ENCODE measurements at regions not wholly inside any gene's neighbourhood (a gene's known extent, or its start where the extent isn't known, plus 50 kb on each side); places are given as distances from the start of the nearest gene placed in this dataset.

DNA sequence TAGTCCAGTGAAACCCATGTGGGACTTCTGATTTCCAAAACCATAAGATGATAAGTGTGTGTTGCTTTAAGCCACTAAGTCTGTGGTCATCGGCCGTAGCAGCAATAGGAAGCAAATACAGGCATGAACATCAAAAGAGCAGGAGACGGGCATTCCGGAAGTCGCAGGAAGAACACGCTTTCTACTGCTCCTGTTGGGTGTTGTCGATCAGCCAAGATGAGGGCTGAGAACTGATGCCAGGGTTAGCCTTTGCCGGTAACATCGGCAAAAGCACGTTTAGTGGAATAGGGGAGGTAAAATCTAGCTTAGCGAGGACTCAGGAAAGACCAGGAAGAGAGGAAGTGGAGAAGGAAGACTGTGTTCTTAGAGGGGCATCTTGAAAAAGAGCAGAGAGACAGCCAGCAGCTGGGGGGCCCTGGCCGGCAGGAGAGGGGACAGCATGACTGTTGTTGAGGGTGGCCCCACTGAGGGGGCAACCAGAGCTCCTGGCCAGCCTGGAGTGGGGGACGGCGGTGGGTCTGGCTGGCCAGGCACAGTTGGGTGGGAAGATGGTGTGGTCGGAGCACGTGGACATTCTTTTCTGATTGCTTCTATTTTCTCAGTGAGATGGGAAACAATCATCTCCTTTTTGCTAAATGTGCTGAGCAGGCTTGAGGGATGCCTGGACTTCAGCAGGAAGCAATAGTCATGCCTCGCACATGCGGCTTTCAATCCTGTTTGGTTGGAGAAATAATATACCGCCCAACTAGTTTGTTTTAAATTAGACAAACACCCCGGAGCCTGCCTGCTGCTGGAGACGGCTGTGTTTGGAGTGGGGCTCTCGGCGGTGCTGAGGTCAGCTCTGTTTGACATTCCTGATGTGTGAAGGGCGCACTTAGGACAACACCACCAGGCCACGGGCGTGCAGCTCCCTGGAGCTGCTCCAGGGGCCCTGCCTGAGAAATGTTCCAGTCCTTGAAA, 109.9 kb downstream of the METRNL start:
- Histone ChIP-seq H3K79me2 (ENCODE audit: insufficient read depth, low read length) (no peaks in the 10 kb centered on the region), H3K27me3 (ENCODE audit: insufficient read depth, low read length) (peaks cover 12% of the 10 kb centered on the region), H3K36me3 (ENCODE audit: insufficient read depth, low read length) (no peaks in the 10 kb centered on the region), H3K27ac (ENCODE audit: low read depth, low read length) (peak overlapping the region; percentile 11), H3K9me3 (ENCODE audit: insufficient read depth, low read depth, low read length) (peaks cover 9% of the 10 kb centered on the region), H3K4me2 (ENCODE audit: low read length) (peak overlapping the region; percentile 13), H3K4me1 (ENCODE audit: insufficient read depth, low read length) (peaks cover 8% of the 10 kb centered on the region), H4K20me1 (ENCODE audit: insufficient read depth, low read length) (no peaks in the 10 kb centered on the region), H2AFZ (ENCODE audit: low read depth, low read length) (no peak overlapping the region), H3K4me3 (ENCODE audit: insufficient read depth, low read depth, low read length) (no peak overlapping the region), H3K9ac (ENCODE audit: low read length) (no peak overlapping the region)
- H3K9me3 Mint-ChIP-seq (ENCODE audit: unreplicated experiment), result peaks cover 20% of the 10 kb centered on the region
- DNase-seq (ENCODE audit: low read depth), result peak; percentile 55
- H3K4me1 Mint-ChIP-seq (ENCODE audit: low read depth, unreplicated experiment), result no peaks in the 10 kb centered on the region
- FAIRE-seq, result peak; percentile 90
- no peaks in the 10 kb centered on the region for H3K36me3 Mint-ChIP-seq (ENCODE audit: low read depth, unreplicated experiment)
- no peak overlapping the region for H3K27ac Mint-ChIP-seq (ENCODE audit: unreplicated experiment)
- H3K4me3 Mint-ChIP-seq (ENCODE audit: unreplicated experiment), result no peak overlapping the region
- peaks cover 25% of the 10 kb centered on the region for H3K27me3 Mint-ChIP-seq (ENCODE audit: low read depth, unreplicated experiment)
- TF ChIP-seq, protein P1, sequence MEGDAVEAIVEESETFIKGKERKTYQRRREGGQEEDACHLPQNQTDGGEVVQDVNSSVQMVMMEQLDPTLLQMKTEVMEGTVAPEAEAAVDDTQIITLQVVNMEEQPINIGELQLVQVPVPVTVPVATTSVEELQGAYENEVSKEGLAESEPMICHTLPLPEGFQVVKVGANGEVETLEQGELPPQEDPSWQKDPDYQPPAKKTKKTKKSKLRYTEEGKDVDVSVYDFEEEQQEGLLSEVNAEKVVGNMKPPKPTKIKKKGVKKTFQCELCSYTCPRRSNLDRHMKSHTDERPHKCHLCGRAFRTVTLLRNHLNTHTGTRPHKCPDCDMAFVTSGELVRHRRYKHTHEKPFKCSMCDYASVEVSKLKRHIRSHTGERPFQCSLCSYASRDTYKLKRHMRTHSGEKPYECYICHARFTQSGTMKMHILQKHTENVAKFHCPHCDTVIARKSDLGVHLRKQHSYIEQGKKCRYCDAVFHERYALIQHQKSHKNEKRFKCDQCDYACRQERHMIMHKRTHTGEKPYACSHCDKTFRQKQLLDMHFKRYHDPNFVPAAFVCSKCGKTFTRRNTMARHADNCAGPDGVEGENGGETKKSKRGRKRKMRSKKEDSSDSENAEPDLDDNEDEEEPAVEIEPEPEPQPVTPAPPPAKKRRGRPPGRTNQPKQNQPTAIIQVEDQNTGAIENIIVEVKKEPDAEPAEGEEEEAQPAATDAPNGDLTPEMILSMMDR (IDR thresholded peaks at IDR 0.05; ENCODE audit: insufficient read depth, low read depth, low read length), result no peak
- no peak for TF ChIP-seq EZH2 (IDR thresholded peaks at IDR 0.05; ENCODE audit: insufficient read depth, low read length)

DNA sequence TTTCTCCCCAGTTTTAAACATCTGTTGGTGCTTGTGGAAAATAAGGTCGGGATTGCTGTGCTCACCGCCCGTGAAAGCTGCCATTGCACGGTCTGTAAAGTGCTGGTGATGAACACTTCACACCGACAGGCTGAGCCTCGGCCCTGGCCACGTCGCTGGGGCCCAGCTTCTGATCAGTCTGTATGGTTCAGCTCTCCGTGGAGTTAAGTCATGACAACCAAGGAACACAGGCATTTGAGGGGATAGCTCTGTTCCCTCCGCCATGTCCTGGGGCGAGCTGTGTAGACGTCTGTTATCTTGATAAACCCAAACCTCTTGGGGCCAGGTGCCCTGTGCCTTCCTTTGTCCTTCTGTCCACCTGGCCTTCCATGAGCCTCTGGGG, 110.6 kb downstream of the METRNL start:
- TF ChIP-seq, protein P1 (IDR thresholded peaks at IDR 0.05; ENCODE audit: insufficient read depth, low read depth, low read length), result no peak
- no peak for TF ChIP-seq EZH2 (IDR thresholded peaks at IDR 0.05; ENCODE audit: insufficient read depth, low read length)
- Mint-ChIP-seq H3K27me3 (ENCODE audit: low read depth, unreplicated experiment) (peaks cover 21% of the 10 kb centered on the region), H3K4me3 (ENCODE audit: unreplicated experiment) (no peak overlapping the region), H3K4me1 (ENCODE audit: low read depth, unreplicated experiment) (no peaks in the 10 kb centered on the region), H3K36me3 (ENCODE audit: low read depth, unreplicated experiment) (no peaks in the 10 kb centered on the region), H3K27ac (ENCODE audit: unreplicated experiment) (no peak overlapping the region), H3K9me3 (ENCODE audit: unreplicated experiment) (peaks cover 20% of the 10 kb centered on the region)
- peaks cover 9% of the 10 kb centered on the region for H3K9me3 ChIP-seq (ENCODE audit: insufficient read depth, low read depth, low read length)
- no peaks in the 10 kb centered on the region for H3K36me3 ChIP-seq (ENCODE audit: insufficient read depth, low read length)
- H3K27me3 ChIP-seq (ENCODE audit: insufficient read depth, low read length), result peaks cover 12% of the 10 kb centered on the region
- no peaks in the 10 kb centered on the region for H4K20me1 ChIP-seq (ENCODE audit: insufficient read depth, low read length)
- H3K27ac ChIP-seq (ENCODE audit: low read depth, low read length), result peak overlapping the region; percentile 11
- no peak overlapping the region for H2AFZ ChIP-seq (ENCODE audit: low read depth, low read length)
- peak overlapping the region; percentile 13 for H3K4me2 ChIP-seq (ENCODE audit: low read length)
- H3K79me2 ChIP-seq (ENCODE audit: insufficient read depth, low read length), result no peaks in the 10 kb centered on the region
- H3K4me1 ChIP-seq (ENCODE audit: insufficient read depth, low read length), result peaks cover 12% of the 10 kb centered on the region
- FAIRE-seq (no peak), DNase-seq (ENCODE audit: low read depth) (no peak)
- no peak overlapping the region for H3K9ac ChIP-seq (ENCODE audit: low read length)
- no peak overlapping the region for H3K4me3 ChIP-seq (ENCODE audit: insufficient read depth, low read depth, low read length)

All from astrocyte (in vitro differentiated cells and primary cell).